Vagina (tissue), 2 donors: ENCODE measurements at regions not wholly inside any gene's neighbourhood (a gene's known extent, or its start where the extent isn't known, plus 50 kb on each side); places are given as distances from the start of the nearest gene placed in this dataset.

Source experiments
- CTCF ChIP-seq, 3 experiments: fragments of 450-650 bp in 2 of 3; fragments of 200-600 bp in 1 of 3; sonication (generic) in 1 of 3; IDR thresholded peaks; one replicate each; pipeline ENCODE4 v1.5.1; 2017 to 2019; ENCODE audit warnings: antibody characterized with exemption in 3 of 3, mild to moderate bottlenecking in 2 of 3, moderate library complexity in 2 of 3
- POLR2A ChIP-seq, 2 donors: fragments of 450-650 bp; IDR thresholded peaks; one replicate each; pipeline ENCODE4 v1.6.1; 2017; ENCODE audit warnings: antibody characterized with exemption in 2 of 2, mild to moderate bottlenecking in 2 of 2, moderate library complexity in 2 of 2

GRCh38 chr9:109855540-109855939, 75.5 kb downstream of the PALM2AKAP2 start:
- no peak for TF ChIP-seq CTCF (IDR thresholded peaks at IDR 0.05)
- no peak for TF ChIP-seq POLR2A (IDR thresholded peaks at IDR 0.05)
